SK-N-MC (cell line): ENCODE measurements at regions not wholly inside any gene's neighbourhood (a gene's known extent, or its start where the extent isn't known, plus 50 kb on each side); places are given as distances from the start of the nearest gene placed in this dataset.

ENCODE experiments used
- EZH2 ChIP-seq: fragments of 200-600 bp; sonication (generic); IDR thresholded peaks from one replicate; pipeline ENCODE4 v1.6.1; 2017; ENCODE audit warnings: antibody characterized with exemption
- POLR2AphosphoS5 ChIP-seq: IDR thresholded peaks from 2 replicates; pipeline ENCODE4 v1.6.1; 2012; ENCODE audit warnings: mild to moderate bottlenecking, low read depth, low read length, borderline replicate concordance

GRCh38 chr1:30138891-30139290, 584.5 kb downstream of the MATN1 start:
- no peak for TF ChIP-seq POLR2AphosphoS5
- no peak for TF ChIP-seq EZH2
